ENCODE measurements at regions not wholly inside any gene's neighbourhood (a gene's known extent, or its start where the extent isn't known, plus 50 kb on each side); places are given as distances from the start of the nearest gene placed in this dataset.
"Not testable (repeated sequence)": the region's sequence is repeated elsewhere in the genome, so short reads cannot be mapped to it uniquely, and the experiment has no call there.

- Mint-ChIP-seq H3K4me1 (ENCODE audit: low read depth) (peaks cover 7% of the 10 kb centered on the region), H3K27me3 (peaks cover 4% of the 10 kb centered on the region), H3K36me3 (ENCODE audit: low read depth) (no peaks in the 10 kb centered on the region), H3K9me3 (peaks cover 14% of the 10 kb centered on the region), H3K27ac (no peak overlapping the region), H3K4me3 (no peak overlapping the region)
- intact Hi-C loops (cut with micrococcal nuclease) = no loop called here
These were observed 124.7 kb upstream of the SPATA12 start for GRCh38 chr3:56935811-56936210.

DNA sequence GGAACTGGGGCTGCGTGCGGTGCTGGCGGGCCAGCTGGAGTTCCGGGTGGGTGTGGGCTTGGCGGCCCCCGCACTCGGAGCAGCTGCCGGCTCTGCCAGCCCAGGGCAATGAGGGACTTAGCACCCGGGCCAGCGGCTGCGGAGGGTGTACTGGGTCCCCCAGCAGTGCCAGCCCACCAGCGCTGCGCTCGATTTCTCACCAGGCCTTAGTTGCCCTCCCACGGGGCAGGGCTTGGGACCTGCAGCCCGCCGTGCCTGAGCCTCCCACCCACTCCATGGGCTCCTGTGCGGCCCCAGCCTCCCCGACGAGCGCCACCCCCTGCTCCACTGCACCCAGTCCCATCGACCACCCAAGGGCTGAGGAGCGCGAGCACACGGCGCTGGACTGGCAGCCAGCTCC lies 126.0 kb upstream of the SPATA12 start:
- H3K27ac Mint-ChIP-seq; H3K27me3 Mint-ChIP-seq; intact Hi-C loops (cut with micrococcal nuclease); H3K4me3 Mint-ChIP-seq; H3K36me3 Mint-ChIP-seq (ENCODE audit: low read depth); H3K4me1 Mint-ChIP-seq (ENCODE audit: low read depth): not testable (repeated sequence)
- H3K9me3 Mint-ChIP-seq = peaks cover 14% of the 10 kb centered on the region

- H3K36me3 Mint-ChIP-seq (ENCODE audit: low read depth) = no peaks in the 10 kb centered on the region
- H3K4me3 Mint-ChIP-seq = no peak overlapping the region
- H3K9me3 Mint-ChIP-seq = peaks cover 14% of the 10 kb centered on the region
- intact Hi-C loops (cut with micrococcal nuclease) = no loop called here
- peaks cover 11% of the 10 kb centered on the region for H3K4me1 Mint-ChIP-seq (ENCODE audit: low read depth)
- no peak overlapping the region for H3K27ac Mint-ChIP-seq
- H3K27me3 Mint-ChIP-seq = peaks cover 5% of the 10 kb centered on the region
These were observed 126.7 kb upstream of the SPATA12 start for GRCh38 chr3:56933803-56934202.

DNA sequence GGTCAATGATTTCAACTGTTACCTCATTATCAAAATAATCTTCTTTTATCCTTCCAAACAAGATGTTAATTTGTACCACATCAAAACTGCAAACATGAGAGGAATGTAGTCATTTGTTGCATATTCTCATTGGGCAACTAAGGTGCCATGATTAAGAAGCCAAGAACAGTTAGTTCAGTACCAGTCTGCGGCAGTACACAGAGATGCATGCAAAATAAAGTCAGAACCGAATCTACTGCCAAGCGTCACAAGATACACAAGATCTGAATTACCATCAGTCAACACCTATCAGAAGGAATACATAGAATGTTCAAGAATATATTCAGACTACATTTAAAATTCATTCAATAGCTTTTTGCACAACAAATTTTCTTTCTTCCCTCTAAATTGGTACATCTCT lies 127.6 kb upstream of the SPATA12 start:
- intact Hi-C loops (cut with micrococcal nuclease) = no loop called here
- Mint-ChIP-seq H3K9me3 (peaks cover 14% of the 10 kb centered on the region), H3K36me3 (ENCODE audit: low read depth) (no peaks in the 10 kb centered on the region), H3K4me1 (ENCODE audit: low read depth) (peaks cover 16% of the 10 kb centered on the region), H3K4me3 (no peak overlapping the region), H3K27ac (no peak overlapping the region), H3K27me3 (peaks cover 5% of the 10 kb centered on the region)

GRCh38 chr3:56931836-56932235 lies 128.6 kb upstream of the SPATA12 start:
- intact Hi-C loops (cut with micrococcal nuclease) = no loop called here
- Mint-ChIP-seq H3K27ac (no peak overlapping the region), H3K27me3 (peaks cover 5% of the 10 kb centered on the region), H3K9me3 (peaks cover 14% of the 10 kb centered on the region), H3K4me3 (no peak overlapping the region), H3K4me1 (ENCODE audit: low read depth) (peaks cover 11% of the 10 kb centered on the region), H3K36me3 (ENCODE audit: low read depth) (no peaks in the 10 kb centered on the region)

GRCh38 chr3:56930706-56931105 lies 129.0 kb upstream of the ARHGEF3 start:
- Mint-ChIP-seq H3K9me3 (peaks cover 14% of the 10 kb centered on the region), H3K27ac (no peak overlapping the region), H3K4me1 (ENCODE audit: low read depth) (peaks cover 16% of the 10 kb centered on the region), H3K27me3 (peaks cover 5% of the 10 kb centered on the region), H3K36me3 (ENCODE audit: low read depth) (no peaks in the 10 kb centered on the region), H3K4me3 (no peak overlapping the region)
- intact Hi-C loops (cut with micrococcal nuclease) = no loop called here

DNA sequence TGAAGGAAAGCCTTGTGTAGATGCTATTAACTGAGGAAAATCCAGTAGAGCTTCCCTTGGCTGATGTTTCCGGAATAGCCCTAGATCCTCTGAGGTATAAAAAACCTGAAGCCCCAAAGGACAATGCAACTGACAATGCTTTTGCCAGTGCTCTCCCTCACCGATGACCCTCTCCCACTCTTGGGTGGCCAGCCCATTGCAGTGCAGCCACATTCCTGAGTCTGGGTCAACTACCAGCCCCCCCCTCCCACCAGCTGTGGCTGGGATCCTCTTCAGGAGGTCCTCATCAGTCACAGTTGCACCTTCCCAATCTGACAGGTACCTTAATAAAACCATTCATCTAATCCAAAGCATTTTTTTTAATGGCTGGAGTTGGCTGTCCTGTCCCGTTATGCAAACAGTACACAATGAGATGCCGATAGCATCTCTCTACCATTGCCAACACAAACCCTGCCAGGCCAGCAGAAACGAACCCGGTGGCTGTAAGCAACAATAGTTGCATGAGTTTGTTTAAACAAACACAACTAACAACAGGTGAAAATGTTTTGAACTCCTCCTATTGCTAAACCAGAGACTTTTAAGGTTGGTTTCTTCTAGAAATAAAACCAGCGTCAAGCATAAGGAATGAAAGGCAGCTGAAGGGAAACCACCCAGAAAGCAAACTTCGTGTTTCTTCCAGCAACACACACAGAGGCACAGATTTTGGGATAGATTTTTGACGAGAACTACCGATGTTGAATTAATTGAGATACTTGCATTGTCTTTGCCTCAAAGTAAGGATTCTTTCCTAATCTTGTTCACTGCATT lies 128.3 kb upstream of the ARHGEF3 start:
- Mint-ChIP-seq H3K27ac (no peak overlapping the region), H3K4me3 (no peak overlapping the region), H3K27me3 (peaks cover 1% of the 10 kb centered on the region), H3K4me1 (ENCODE audit: low read depth) (peaks cover 16% of the 10 kb centered on the region), H3K36me3 (ENCODE audit: low read depth) (no peaks in the 10 kb centered on the region), H3K9me3 (peaks cover 14% of the 10 kb centered on the region)
- intact Hi-C loops (cut with micrococcal nuclease) = loop anchor here (10.0 kb wide), 1 partner anchor 55 kb away; no protein-coding TSS in a partner anchor

DNA sequence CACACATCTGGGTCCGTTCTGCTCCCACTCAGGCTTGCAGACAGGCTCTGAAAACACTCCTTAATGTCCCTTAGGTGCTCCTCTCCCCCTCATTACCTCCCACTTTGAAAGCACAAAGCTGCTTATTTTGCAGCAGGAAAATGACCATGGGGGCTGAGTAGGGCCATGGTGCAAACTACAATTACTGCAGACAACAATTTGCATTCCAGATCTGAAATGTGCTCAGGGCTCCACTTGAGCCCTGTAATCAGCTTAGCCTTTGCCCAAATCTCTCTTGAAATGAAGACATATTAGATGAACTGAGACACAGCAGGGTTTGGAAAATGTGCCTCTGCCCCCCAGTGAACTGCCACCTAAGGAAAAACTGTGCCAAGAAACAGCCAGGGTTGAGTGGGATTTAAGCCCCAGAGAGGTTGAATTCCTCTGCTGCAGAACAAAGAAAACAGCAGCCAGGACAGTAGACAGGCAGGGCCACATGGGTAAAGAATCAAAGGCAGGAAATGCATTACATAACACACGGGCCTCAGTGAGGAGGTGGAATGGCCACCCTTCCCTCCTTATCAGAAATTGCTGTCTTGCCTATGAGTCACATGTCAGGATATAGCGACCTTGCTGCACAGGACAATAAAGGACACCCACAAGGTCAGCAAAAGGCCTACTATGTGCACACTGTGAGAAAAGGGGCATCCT lies 126.8 kb upstream of the ARHGEF3 start:
- H3K4me3 Mint-ChIP-seq = no peak overlapping the region
- intact Hi-C loops (cut with micrococcal nuclease) = loop anchor here (10.0 kb wide), 1 partner anchor 56 kb away; no protein-coding TSS in a partner anchor
- peaks cover 1% of the 10 kb centered on the region for H3K27me3 Mint-ChIP-seq
- peaks cover 24% of the 10 kb centered on the region for H3K4me1 Mint-ChIP-seq (ENCODE audit: low read depth)
- peaks cover 1% of the 10 kb centered on the region for H3K9me3 Mint-ChIP-seq
- no peaks in the 10 kb centered on the region for H3K36me3 Mint-ChIP-seq (ENCODE audit: low read depth)
- no peak overlapping the region for H3K27ac Mint-ChIP-seq

DNA sequence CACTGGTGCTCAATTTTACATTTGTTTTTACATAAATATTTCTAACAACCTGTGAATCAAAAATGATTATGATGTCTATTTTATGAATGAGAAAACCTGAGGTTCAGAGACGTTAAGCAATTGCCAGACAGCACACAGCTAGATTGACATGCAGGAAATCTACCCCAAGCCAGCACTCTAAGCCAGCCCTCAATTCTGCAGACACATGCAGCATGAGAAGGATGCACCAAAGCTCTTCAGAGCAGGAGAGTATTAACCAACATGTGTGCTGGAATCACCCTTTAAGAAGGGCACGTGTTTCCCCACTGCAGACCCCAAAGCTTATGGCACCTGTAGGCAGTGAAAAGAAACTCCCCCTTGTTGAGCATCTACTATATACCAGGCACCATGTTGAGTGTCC lies 126.1 kb upstream of the ARHGEF3 start:
- intact Hi-C loops (cut with micrococcal nuclease) = loop anchor here (10.0 kb wide), 1 partner anchor 57 kb away; no protein-coding TSS in a partner anchor
- H3K4me1 Mint-ChIP-seq (ENCODE audit: low read depth) = peaks cover 28% of the 10 kb centered on the region
- no peak overlapping the region for H3K4me3 Mint-ChIP-seq
- H3K9me3 Mint-ChIP-seq = no peaks in the 10 kb centered on the region
- H3K27ac Mint-ChIP-seq = no peak overlapping the region
- H3K36me3 Mint-ChIP-seq (ENCODE audit: low read depth) = no peaks in the 10 kb centered on the region
- H3K27me3 Mint-ChIP-seq = peaks cover 1% of the 10 kb centered on the region

DNA sequence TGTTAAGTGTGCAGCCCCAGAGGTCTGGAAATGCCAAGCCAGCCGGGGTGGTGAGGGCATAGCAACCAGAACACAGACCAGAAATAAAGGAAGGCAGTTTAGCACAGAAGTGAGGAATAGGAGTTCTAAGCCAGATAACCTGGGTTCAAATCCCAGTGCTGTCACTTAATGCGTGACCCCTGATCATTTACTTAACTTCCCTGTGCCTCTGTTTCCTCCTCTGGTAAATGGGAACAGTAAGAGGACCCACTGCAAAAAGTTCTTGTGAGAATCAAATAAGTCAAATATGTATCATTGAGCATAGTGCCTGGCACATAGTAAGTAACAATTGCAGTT lies 125.2 kb upstream of the ARHGEF3 start:
- intact Hi-C loops (cut with micrococcal nuclease) = loop anchor here (10.0 kb wide), 1 partner anchor 58 kb away; no protein-coding TSS in a partner anchor
- Mint-ChIP-seq H3K4me3 (no peak overlapping the region), H3K27ac (no peak overlapping the region), H3K27me3 (peaks cover 1% of the 10 kb centered on the region), H3K4me1 (ENCODE audit: low read depth) (peaks cover 29% of the 10 kb centered on the region), H3K36me3 (ENCODE audit: low read depth) (no peaks in the 10 kb centered on the region), H3K9me3 (no peaks in the 10 kb centered on the region)

- H3K4me1 Mint-ChIP-seq (ENCODE audit: low read depth) = peaks cover 35% of the 10 kb centered on the region
- intact Hi-C loops (cut with micrococcal nuclease) = loop anchor here (10.0 kb wide), 1 partner anchor 58 kb away; no protein-coding TSS in a partner anchor
- peaks cover 1% of the 10 kb centered on the region for H3K27me3 Mint-ChIP-seq
- no peak overlapping the region for H3K27ac Mint-ChIP-seq
- no peaks in the 10 kb centered on the region for H3K36me3 Mint-ChIP-seq (ENCODE audit: low read depth)
- no peak overlapping the region for H3K4me3 Mint-ChIP-seq
- H3K9me3 Mint-ChIP-seq = no peaks in the 10 kb centered on the region
These were observed 124.6 kb upstream of the ARHGEF3 start for GRCh38 chr3:56926243-56926946.

DNA sequence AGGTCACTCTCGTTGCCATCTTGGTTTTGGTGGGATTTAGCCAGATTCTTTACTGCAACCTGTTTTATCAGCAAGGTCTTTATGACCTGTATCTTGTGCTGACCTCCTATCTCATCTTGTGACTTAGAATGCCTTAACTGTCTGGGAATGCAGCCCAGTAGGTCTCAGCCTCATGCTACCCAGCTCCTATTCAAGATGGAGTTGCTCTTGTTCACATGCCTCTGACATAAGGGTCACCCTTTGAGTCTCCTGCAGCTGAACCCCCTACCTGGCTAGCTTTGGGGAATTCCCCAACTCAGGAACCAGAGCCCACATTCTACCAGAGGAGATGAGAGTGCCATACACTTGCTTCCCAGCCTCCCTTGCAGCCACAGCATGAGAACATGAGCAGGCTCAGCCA lies 123.0 kb upstream of the ARHGEF3 start:
- Mint-ChIP-seq H3K27ac (peak overlapping the region; percentile 39), H3K4me1 (ENCODE audit: low read depth) (peaks cover 37% of the 10 kb centered on the region)
- not testable (repeated sequence) for H3K9me3 Mint-ChIP-seq; H3K27me3 Mint-ChIP-seq; H3K36me3 Mint-ChIP-seq (ENCODE audit: low read depth); H3K4me3 Mint-ChIP-seq
- intact Hi-C loops (cut with micrococcal nuclease) = loop anchor here (10.0 kb wide), 1 partner anchor 60 kb away; no protein-coding TSS in a partner anchor

- H3K9me3 Mint-ChIP-seq = no peaks in the 10 kb centered on the region
- H3K4me3 Mint-ChIP-seq = no peak overlapping the region
- no peaks in the 10 kb centered on the region for H3K27me3 Mint-ChIP-seq
- peaks cover 38% of the 10 kb centered on the region for H3K4me1 Mint-ChIP-seq (ENCODE audit: low read depth)
- H3K36me3 Mint-ChIP-seq (ENCODE audit: low read depth) = no peaks in the 10 kb centered on the region
- H3K27ac Mint-ChIP-seq = no peak overlapping the region
- intact Hi-C loops (cut with micrococcal nuclease) = loop anchor here (10.0 kb wide), 1 partner anchor 61 kb away; no protein-coding TSS in a partner anchor
These were observed 121.9 kb upstream of the ARHGEF3 start for GRCh38 chr3:56923526-56924224.
